ENCODE measurements at regions not wholly inside any gene's neighbourhood (a gene's known extent, or its start where the extent isn't known, plus 50 kb on each side); places are given as distances from the start of the nearest gene placed in this dataset.

DNA sequence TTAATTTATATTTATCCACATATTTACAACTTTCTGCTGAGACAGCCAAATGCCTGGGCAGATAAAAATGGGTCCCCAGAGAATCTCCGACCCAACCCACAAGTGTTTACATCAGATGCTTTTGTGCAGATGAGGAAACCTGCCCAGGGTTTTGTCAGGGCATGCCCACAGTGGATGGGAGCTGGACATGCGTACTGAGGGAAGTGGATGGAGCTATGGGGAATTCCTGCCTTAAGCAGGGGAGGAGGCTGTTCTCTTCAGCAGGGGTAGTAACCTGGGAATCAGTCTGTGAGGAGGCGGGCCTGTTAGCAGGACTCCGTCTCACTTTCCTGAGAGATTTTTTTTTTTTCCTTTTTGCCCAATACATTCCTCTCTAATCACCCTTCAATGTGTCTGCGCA, 122.9 kb downstream of the RFC3 start:
- no peak for DNase-seq (ENCODE audit: low spot score)

GRCh38 chr13:33945477-33945876, 127.5 kb downstream of the RFC3 start:
- DNase-seq (ENCODE audit: low spot score), result no peak
- no peak for TF ChIP-seq CTCF (IDR thresholded peaks at IDR 0.05; ENCODE audit: extremely low read depth, missing control alignments)

More for the DNA sequence above, 122.9 kb downstream of the RFC3 start:
- no peak for TF ChIP-seq CTCF (IDR thresholded peaks at IDR 0.05; ENCODE audit: extremely low read depth, missing control alignments)

GRCh38 chr13:33953203-33953602, 135.3 kb downstream of the RFC3 start:
- TF ChIP-seq CTCF (IDR thresholded peaks at IDR 0.05; ENCODE audit: extremely low read depth, missing control alignments), result no peak
- DNase-seq (ENCODE audit: low spot score), result no peak

DNA sequence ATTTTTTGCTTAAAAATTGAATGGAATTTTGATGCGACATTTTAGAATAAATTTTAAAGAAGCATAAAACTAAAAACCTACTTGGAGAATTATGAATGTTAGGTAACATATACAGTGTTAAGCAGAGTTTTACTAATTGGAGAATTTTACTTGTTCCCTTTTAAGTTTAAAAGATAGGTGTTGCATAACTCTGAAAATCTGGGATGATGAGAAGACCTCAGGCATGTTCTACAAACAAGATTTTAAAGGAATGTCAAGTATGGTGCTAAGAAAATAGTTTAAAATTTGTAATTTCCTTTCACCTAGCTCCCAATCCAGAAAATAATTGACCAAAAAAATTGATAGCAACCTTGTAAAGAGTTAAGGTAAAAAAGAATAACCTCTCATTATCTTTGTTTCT, 135.8 kb downstream of the RFC3 start:
- no peak for TF ChIP-seq CTCF (IDR thresholded peaks at IDR 0.05; ENCODE audit: extremely low read depth, missing control alignments)
- DNase-seq (ENCODE audit: low spot score), result no peak

- no peak for TF ChIP-seq CTCF (IDR thresholded peaks at IDR 0.05; ENCODE audit: extremely low read depth, missing control alignments)
- no peak for DNase-seq (ENCODE audit: low spot score)
These were observed 138.4 kb downstream of the RFC3 start for GRCh38 chr13:33956346-33956745.

DNA sequence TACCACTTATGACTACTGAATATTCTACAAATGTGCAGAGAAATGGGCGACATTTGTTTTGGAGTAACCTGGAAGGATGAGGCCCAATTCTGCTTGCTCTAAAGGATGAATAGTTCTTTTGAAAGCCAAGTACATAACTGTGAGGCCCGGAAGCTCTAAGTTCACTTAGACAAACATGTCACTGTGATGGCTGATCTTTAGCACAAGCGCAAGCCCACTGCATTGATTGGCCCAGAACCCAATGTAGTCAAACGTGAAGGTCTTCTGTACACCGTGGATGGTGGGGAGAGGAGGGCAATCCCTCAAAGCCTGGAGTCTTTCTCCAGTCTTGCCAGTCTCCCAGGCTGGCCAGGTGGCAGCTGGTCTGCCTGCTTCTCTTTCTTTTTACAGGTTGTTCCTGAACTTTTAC, 139.6 kb downstream of the RFC3 start:
- DNase-seq (ENCODE audit: low spot score), result no peak
- TF ChIP-seq CTCF (IDR thresholded peaks at IDR 0.05; ENCODE audit: extremely low read depth, missing control alignments), result no peak

- no peak for DNase-seq (ENCODE audit: low spot score)
- TF ChIP-seq CTCF (IDR thresholded peaks at IDR 0.05; ENCODE audit: extremely low read depth, missing control alignments), result no peak
These were observed 141.0 kb downstream of the RFC3 start for GRCh38 chr13:33958964-33959363.
